ENCODE measurements at regions not wholly inside any gene's neighbourhood (a gene's known extent, or its start where the extent isn't known, plus 50 kb on each side); places are given as distances from the start of the nearest gene placed in this dataset.

GRCh38 chr9:38185647-38186403 lies 116.8 kb upstream of the SHB start:
- intact Hi-C loops (cut with DNase I, micrococcal nuclease): no loop called here
- no peak for ATAC-seq

GRCh38 chr9:38183994-38184568 lies 115.1 kb upstream of the SHB start:
- intact Hi-C loops (cut with DNase I, micrococcal nuclease): no loop called here
- ATAC-seq (no peak), DNase-seq (no peak)
- Histone ChIP-seq H3K4me1 (ENCODE audit: low read depth) (no peaks in the 10 kb centered on the region), H3K9me3 (no peaks in the 10 kb centered on the region), H3K36me3 (ENCODE audit: low read depth) (no peaks in the 10 kb centered on the region), H3K4me3 (no peak overlapping the region)
- TF ChIP-seq CTCF (IDR thresholded peaks at IDR 0.05): no peak

More at GRCh38 chr9:38185647-38186403, 116.8 kb upstream of the SHB start:
- Histone ChIP-seq H3K4me3 (no peak overlapping the region), H3K4me1 (ENCODE audit: low read depth) (no peaks in the 10 kb centered on the region), H3K9me3 (no peaks in the 10 kb centered on the region), H3K36me3 (ENCODE audit: low read depth) (no peaks in the 10 kb centered on the region)
- DNase-seq: no peak
- no peak for TF ChIP-seq CTCF (IDR thresholded peaks at IDR 0.05)

- no peak overlapping the region for H3K4me3 ChIP-seq
- intact Hi-C loops (cut with DNase I, micrococcal nuclease): no loop called here
- no peaks in the 10 kb centered on the region for H3K36me3 ChIP-seq (ENCODE audit: low read depth)
- no peak for DNase-seq
- ATAC-seq: no peak
- TF ChIP-seq CTCF (IDR thresholded peaks at IDR 0.05): no peak
- H3K9me3 ChIP-seq: no peaks in the 10 kb centered on the region
- no peaks in the 10 kb centered on the region for H3K4me1 ChIP-seq (ENCODE audit: low read depth)
These were observed 113.3 kb upstream of the SHB start for GRCh38 chr9:38182321-38182720.

- no peak for ATAC-seq
- Histone ChIP-seq H3K4me3 (no peak overlapping the region), H3K9me3 (no peaks in the 10 kb centered on the region), H3K36me3 (ENCODE audit: low read depth) (no peaks in the 10 kb centered on the region), H3K4me1 (ENCODE audit: low read depth) (no peaks in the 10 kb centered on the region)
- DNase-seq: no peak
- TF ChIP-seq CTCF (IDR thresholded peaks at IDR 0.05): no peak
- intact Hi-C loops (cut with DNase I, micrococcal nuclease): no loop called here
These were observed 112.8 kb upstream of the SHB start for GRCh38 chr9:38181866-38182265.

- Histone ChIP-seq H3K4me3 (no peak overlapping the region), H3K36me3 (ENCODE audit: low read depth) (no peaks in the 10 kb centered on the region), H3K9me3 (no peaks in the 10 kb centered on the region), H3K4me1 (ENCODE audit: low read depth) (no peaks in the 10 kb centered on the region)
- DNase-seq (no peak), ATAC-seq (no peak)
- intact Hi-C loops (cut with DNase I, micrococcal nuclease): no loop called here
- TF ChIP-seq CTCF (IDR thresholded peaks at IDR 0.05): no peak
These were observed 112.2 kb upstream of the SHB start for GRCh38 chr9:38181232-38181631.

Measured in mucosa of descending colon (tissue), 3 donors.